ENCODE measurements at regions not wholly inside any gene's neighbourhood (a gene's known extent, or its start where the extent isn't known, plus 50 kb on each side); places are given as distances from the start of the nearest gene placed in this dataset.

DNA sequence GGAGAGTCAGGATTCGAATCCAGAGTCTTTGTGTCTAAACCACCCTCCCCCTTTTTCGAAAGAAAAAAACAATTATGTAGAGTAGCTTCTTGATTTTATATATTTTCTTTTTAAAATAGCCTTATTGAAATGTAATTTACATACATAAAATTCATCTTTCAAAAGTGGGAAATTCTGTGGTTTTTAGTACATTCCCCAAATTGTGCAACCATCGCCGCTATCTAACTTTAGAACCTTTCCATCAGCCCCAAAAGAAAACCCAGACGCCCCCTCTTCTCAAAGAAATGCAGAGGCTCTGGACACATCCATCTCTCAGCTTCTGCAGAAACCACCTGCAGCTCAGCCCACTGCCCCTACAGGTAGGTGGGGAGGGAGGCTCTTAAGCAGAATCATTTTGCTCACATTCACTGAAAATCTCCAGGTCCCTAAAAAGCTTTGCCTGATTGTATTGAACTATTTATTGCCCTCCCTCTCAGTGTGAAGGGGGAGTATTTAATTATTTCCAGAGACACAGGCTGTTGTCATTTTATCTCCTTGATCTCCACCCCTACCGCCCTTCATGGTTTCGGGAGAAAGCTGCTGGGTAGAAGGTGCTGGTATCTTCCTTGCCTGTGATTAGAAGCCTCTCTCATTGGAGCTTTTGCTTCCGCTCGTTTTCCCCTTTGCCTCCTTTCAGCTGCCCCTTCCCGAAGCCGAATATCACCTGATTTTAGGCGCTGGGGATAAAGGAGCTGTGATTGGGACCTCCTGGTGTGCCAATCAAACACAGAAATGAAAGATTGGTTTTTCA lies 68.7 kb upstream of the KCNG1 start:
- FAIRE-seq, result no peak

DNA sequence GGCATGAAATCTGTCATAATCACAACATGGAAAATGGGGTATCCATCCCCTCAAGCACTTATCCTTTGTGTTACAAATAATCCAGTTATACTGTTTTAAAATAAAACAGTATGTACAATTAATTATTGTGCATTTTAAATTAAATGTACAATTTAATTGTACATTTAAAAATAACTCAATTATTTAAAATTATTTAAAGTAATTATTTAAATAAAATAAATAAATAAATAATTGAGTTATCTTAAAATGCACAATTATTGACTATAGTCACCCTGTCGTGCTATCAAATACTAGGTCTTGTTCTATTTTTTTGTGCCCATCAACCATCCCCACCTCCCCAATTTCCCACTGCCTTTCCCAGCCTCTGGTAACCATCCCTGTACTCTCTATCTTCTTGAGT lies 66.9 kb upstream of the KCNG1 start:
- FAIRE-seq, result peak; percentile 17

DNA sequence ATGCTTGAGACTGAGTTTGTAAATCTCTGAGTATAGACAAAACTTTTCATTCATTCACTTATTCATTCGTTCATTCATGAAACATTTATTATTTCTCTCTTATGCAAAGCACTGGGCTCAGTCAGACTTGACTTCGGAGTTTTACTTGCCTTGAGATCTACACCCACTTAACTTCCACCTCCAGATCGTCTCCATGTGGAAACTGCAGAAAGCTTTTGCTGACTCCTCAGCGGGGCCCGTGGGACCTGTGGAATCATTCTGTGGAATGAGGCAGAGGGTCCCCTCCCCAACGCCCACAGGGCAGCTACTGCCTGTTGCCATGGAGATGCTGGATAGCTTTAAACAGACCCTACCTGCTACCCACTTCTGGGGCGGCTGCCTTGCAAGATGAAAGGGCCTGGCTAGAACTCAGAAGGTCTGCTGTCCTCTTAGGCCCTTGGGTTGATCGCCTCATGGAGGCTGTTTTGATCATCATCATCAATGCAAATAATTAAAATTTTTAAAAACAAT lies 66.4 kb upstream of the KCNG1 start:
- FAIRE-seq, result no peak

DNA sequence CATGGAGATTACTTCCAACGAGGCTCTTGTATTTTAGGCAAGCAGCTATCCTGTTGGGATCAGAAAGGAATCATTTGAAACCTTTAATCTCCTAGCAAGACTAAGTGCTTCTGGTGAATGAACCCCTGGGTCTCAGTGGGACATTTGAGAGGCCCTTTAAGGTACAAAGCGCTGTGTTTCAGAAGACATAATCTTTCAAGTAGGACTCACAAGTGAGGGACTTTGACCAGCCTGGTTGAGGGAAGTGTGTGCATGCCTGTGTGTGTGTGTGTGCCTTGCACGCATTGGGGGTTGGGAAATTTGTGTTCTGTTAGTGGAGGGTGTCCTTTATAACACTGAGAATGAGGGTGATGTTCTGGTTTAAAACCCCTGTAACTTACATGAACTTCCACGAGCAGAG lies 64.4 kb upstream of the KCNG1 start:
- FAIRE-seq, result no peak

DNA sequence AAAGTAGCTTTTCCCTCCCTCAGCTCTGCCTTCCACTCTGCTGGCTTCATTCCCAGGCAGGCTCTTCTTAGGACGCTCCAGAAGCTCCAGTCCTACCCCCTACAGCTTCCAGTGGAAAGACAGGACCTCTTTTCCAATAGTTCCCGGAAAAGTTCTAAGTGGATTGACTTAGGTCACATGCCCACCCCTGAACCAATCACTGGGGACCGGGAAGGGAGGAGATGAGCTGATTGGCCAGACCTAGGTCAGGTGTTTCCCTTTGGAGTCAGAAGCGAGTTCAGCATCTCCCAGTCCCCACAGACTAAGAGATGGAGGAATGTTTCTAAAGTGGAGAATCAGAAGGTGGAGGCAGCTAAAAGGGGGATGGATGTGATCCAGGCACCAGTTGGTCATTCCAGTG lies 62.9 kb upstream of the KCNG1 start:
- FAIRE-seq, result no peak

DNA sequence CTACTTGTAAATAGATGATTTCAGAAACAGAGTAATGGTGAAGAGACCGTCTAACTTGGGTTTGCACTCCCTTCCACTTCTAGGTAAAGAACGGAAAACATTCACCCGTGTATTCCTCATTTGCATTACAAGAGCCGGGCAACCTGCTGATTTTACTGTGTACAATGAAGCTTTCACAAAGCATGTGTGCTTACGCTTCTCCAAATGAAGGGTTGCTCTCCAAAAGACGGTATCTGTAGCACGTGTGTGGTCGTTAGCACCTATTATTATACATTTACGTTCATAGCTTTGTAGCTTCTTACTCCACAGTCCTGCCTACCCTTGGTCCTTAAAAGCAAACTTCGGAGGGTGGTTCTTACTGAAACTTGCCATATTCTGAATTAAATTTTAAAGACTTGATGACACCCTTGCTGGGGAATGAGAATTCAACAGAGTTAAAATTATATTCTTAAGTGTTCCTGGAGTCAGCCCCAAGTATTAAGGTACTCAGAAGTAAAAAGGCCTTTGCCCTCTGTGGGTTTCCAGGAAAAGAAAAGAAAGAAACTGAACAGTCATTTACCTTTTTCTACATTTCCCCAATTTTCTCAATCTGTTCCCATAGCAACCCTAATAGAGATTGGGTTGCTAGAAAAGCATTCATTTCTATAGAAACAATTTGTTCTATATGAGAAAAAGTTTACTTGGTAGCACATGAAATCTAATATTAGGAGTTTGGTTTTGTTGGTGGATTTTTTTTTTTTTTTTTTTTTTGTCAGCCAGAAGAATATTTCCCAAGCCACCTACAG lies 61.9 kb upstream of the KCNG1 start:
- no peak for FAIRE-seq

DNA sequence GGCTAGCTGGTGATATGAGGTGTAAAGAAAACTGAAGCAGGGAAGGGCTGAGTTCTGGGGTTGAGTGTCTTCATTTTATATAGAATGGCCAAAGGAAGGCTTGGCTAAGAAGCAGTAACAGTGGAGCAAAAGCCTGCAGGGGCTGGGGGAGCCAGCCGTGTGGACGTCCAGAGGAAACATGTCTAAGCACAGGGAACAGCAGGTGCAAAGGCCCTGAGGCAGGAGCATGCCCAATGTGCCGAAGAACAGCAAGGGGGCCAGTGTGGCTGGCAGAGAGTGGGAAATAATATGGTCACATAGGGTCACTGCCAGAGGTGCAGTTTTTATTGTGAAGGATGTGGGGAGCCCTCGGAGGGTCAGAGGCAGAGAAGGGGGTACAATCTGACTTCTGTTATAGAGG lies 60.5 kb upstream of the KCNG1 start:
- no peak for FAIRE-seq

DNA sequence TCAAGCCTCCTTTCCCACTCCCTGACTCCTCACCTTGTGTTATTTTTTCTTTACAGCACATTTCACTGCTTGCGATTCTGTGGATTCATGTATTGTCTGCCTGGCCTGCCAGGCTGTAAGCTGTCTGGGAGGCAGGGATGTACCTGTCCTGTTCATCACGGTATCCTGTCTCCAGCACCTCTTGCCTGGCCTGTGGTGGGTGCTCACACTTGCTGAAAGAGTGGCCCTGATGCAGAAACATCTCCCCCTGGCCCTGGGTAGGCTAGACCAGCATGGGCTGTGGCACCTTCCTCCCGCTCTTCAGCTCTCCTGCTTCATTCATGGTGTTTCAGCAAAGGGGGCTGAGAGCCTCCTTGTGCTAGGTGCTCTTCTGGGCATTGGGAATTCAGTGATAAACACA lies 60.1 kb upstream of the KCNG1 start:
- no peak for FAIRE-seq

DNA sequence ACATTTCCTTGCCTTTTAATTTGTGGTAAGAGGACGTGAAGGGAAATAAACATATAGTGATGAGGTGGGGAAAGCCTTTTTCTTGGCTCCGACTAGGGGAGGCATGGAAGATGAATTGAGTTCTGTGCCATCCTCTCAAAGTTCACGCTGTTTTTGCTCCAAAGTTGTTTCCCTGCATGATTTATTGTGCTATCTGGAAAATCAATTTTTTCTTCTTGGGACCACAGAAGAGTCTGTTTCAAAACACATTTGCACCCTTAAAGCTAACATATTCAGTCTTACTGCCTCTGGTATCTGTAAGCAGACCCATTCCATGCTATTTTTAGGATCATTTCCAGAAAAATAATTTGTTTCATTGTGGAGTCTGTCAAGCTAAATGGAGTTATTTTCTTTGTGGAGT lies 57.6 kb upstream of the KCNG1 start:
- no peak for FAIRE-seq

DNA sequence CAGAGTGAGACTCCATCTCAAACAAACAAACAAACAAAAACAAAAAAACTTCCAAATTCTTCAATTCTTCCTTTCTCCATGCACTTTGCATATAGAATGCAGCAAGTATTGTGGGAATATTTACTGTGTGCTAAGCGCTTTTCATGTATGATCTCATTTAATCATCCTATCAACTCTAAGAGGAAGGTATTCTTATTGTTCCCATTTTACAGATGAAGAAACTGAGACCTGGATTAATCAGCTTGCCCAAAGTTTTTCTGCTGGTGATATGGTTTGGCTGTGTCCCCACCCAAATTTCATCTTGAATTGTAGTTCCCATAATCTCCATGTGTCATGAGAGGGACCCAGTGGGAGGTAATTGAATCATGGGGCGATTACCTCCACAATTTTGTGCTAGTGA lies 56.6 kb upstream of the KCNG1 start:
- FAIRE-seq, result no peak

DNA sequence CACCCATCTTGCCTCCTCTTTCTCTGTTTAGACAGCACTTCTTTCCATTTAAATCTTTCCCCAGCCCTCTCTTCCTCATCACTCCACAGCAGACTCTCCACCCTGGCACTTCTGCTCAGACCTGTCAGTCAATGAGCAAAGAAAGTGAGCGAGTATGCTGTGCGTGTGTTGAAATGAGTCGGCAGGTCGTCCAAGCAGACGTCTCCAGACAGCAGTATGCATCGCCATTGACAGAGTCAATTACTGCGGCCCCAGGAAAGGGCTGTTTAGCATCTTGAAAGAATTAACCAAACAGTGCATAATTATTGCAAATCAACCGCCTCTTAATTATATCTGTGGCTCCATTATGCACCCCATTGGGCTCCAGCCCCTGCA lies 54.8 kb upstream of the KCNG1 start:
- no peak for FAIRE-seq

DNA sequence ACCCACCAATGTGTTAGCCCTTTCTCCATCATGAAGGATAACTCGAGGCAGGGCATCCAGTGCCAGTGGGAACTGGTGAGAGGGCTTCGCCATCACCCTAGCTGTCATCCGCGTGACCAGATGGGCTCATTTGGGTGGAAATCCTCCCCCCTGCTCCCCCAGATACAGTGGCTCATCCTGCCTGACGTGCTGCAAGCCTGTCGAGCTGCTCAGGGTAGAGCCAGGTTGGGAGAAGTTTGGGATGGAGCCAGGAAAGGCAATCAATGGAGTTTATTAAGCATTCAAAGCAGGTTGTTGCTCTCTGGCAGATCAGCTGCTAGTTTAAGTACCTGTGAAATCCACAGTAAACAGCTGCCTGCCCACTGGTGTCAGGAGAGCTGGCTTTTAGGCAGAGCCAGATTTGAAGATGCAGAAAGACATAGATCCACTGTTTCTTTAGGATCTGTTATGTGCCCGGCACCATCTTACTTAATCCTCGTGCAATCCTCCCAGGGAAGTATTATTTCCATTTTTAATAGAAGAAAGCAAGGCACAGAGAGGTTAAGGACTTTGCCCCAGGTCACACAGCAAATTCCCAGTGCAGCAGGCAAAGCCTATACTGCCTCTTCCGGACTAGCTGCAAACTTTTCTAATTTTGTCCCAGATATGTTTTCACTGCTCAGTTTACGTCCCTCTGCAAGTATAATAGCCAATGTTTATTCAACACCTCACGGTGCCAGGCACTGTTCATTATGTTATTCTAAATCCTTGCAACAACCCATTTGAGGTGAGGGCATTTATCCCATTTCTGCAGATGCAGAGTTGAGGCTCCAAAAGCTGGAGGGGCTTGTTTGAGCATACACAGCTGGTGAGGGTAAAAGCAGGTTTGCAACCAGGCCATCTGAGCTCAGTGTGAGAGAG lies 54.1 kb upstream of the KCNG1 start:
- no peak for FAIRE-seq

DNA sequence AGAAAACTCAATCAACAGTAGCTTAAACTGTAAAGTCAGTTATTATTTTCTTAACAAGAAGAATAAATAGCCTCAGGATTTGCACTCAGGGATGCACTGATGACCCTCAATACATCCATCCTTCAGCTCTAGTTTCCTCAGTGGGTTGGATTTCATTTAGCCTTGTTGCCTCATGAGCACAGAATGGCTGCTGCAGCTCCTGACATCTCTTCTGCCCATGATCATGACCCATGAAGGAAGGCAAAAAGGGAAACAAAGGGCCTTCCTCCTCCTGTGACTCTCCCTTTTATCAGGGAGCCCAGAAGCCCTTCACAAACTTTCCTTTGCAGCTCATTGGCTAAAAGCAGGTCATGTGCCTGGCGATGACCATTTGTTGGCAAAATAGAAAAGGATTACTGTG lies 51.2 kb upstream of the KCNG1 start:
- FAIRE-seq, result no peak
